K562 (cell line): ENCODE measurements at regions not wholly inside any gene's neighbourhood (a gene's known extent, or its start where the extent isn't known, plus 50 kb on each side); places are given as distances from the start of the nearest gene placed in this dataset.

ENCODE experiments used
- GATAD2A ChIP-seq: fragments of 450-650 bp; IDR thresholded peaks from 2 replicates; pipeline ENCODE4 v1.6.1; 2017
- HDGF ChIP-seq: fragments of 450-650 bp; IDR thresholded peaks from 2 replicates; pipeline ENCODE4 v1.6.1; 2016
- MEIS2 ChIP-seq: fragments of 450-650 bp; IDR thresholded peaks from 2 replicates; pipeline ENCODE4 v1.6.1; 2014; ENCODE audit warnings: mild to moderate bottlenecking; ENCODE audit not compliant: partially characterized antibody
- MLLT1 ChIP-seq, 2 experiments: fragments of 450-650 bp; IDR thresholded peaks; 2 replicates each; pipeline ENCODE4 v1.6.1; 2016
- PHF20 ChIP-seq: fragments of 450-650 bp; IDR thresholded peaks from 2 replicates; pipeline ENCODE4 v1.6.1; 2018; ENCODE audit not compliant: partially characterized antibody
- POLR3G ChIP-seq: IDR thresholded peaks from 2 replicates; pipeline ENCODE4 v1.6.1; 2011; ENCODE audit not compliant: insufficient read length, insufficient replicate concordance; ENCODE audit errors: extremely low read depth
- TCF3 ChIP-seq: sonication (generic); formaldehyde crosslinking; IDR thresholded peaks from 2 replicates; pipeline ENCODE4 v1.4.0; 2020; ENCODE audit warnings: mild to moderate bottlenecking, missing genetic modification reagents
- ZNF398 ChIP-seq: fragments of 250-450 bp; sonication (Bioruptor Pico); IDR thresholded peaks from 2 replicates; pipeline ENCODE4 v1.8.0; 2021; ENCODE audit warnings: moderate library complexity, mild to moderate bottlenecking, inconsistent platforms
- ZNF444 ChIP-seq: fragments of 250-450 bp; sonication (Bioruptor Pico); IDR thresholded peaks from 2 replicates; pipeline ENCODE4 v1.4.0; 2020; ENCODE audit warnings: mild to moderate bottlenecking, moderate library complexity
- ZSCAN29 ChIP-seq: fragments of 450-650 bp; IDR thresholded peaks from 2 replicates; pipeline ENCODE4 v1.6.1; 2017
- TF ChIP-seq, protein P1 (sequence below): conservative IDR thresholded peaks from 2 replicates; pipeline ENCODE4 v1.6.1; 2011; ENCODE audit warnings: low read depth, mild to moderate bottlenecking, low read length; ENCODE audit not compliant: control insufficient read depth

- TF ChIP-seq MLLT1 (IDR thresholded peaks at IDR 0.05) (no peak), TCF3 (no peak), MEIS2 (no peak), POLR3G (no peak), GATAD2A (no peak), PHF20 (no peak), ZSCAN29 (no peak), ZNF444 (CRISPR knock-in tag) (no peak), ZNF398 (CRISPR knock-in tag) (no peak), HDGF (no peak)
- TF ChIP-seq, protein P1, sequence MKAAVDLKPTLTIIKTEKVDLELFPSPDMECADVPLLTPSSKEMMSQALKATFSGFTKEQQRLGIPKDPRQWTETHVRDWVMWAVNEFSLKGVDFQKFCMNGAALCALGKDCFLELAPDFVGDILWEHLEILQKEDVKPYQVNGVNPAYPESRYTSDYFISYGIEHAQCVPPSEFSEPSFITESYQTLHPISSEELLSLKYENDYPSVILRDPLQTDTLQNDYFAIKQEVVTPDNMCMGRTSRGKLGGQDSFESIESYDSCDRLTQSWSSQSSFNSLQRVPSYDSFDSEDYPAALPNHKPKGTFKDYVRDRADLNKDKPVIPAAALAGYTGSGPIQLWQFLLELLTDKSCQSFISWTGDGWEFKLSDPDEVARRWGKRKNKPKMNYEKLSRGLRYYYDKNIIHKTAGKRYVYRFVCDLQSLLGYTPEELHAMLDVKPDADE, result no peak
Observed at GRCh38 chr6:79803917-79804316, 143.4 kb downstream of the ELOVL4 start (continued).
